HG03342 (cell line): ENCODE measurements at regions not wholly inside any gene's neighbourhood (a gene's known extent, or its start where the extent isn't known, plus 50 kb on each side); places are given as distances from the start of the nearest gene placed in this dataset.
"Not testable (repeated sequence)": the region's sequence is repeated elsewhere in the genome, so short reads cannot be mapped to it uniquely, and the experiment has no call there.

ENCODE experiments used
- ATAC-seq: cut with Tn5 transposase; IDR thresholded peaks from one replicate; pipeline ENCODE4 v1.9.1; 2021; ENCODE audit warnings: mild to moderate bottlenecking, moderate library complexity; ENCODE audit not compliant: unreplicated experiment

- ATAC-seq, result no peak
Measured at GRCh38 chr7:81484261-81484660, 285.6 kb downstream of the HGF start.

GRCh38 chr7:81482600-81483186 lies 287.2 kb downstream of the HGF start:
- peak; percentile 79 for ATAC-seq

GRCh38 chr7:81478664-81479063 lies 291.2 kb downstream of the HGF start:
- ATAC-seq, result no peak

GRCh38 chr7:81478201-81478600 lies 291.6 kb downstream of the HGF start:
- not testable (repeated sequence) for ATAC-seq

GRCh38 chr7:81473236-81473635 lies 296.6 kb downstream of the HGF start:
- ATAC-seq, result no peak

- no peak for ATAC-seq
Measured at GRCh38 chr7:81470724-81471379, 299.0 kb downstream of the HGF start.

- ATAC-seq, result peak; percentile 66
Measured at GRCh38 chr7:81469869-81470723, 299.8 kb downstream of the HGF start.

- ATAC-seq, result no peak
Measured at GRCh38 chr7:81469153-81469868, 300.5 kb downstream of the HGF start.

- no peak for ATAC-seq
Measured at GRCh38 chr7:81468526-81468925, 301.3 kb downstream of the HGF start.

GRCh38 chr7:81467964-81468363 lies 301.9 kb downstream of the HGF start:
- ATAC-seq, result no peak

- ATAC-seq, result no peak
Measured at GRCh38 chr7:81462672-81463071, 307.2 kb downstream of the HGF start.

- no peak for ATAC-seq
Measured at GRCh38 chr7:81460250-81461045, 309.4 kb downstream of the HGF start.

GRCh38 chr7:81459485-81459884 lies 310.4 kb downstream of the HGF start:
- ATAC-seq, result no peak

GRCh38 chr7:81457852-81458522 lies 311.9 kb downstream of the HGF start:
- ATAC-seq, result no peak

GRCh38 chr7:81453770-81454169 lies 316.1 kb downstream of the HGF start:
- not testable (repeated sequence) for ATAC-seq

GRCh38 chr7:81449105-81449504 lies 320.7 kb downstream of the HGF start:
- no peak for ATAC-seq

GRCh38 chr7:81447351-81447952 lies 322.4 kb downstream of the HGF start:
- ATAC-seq, result no peak

- ATAC-seq, result no peak
Measured at GRCh38 chr7:81446212-81446611, 323.6 kb downstream of the HGF start.

- no peak for ATAC-seq
Measured at GRCh38 chr7:81445462-81445861, 324.4 kb downstream of the HGF start.

GRCh38 chr7:81441750-81442149 lies 328.1 kb downstream of the HGF start:
- no peak for ATAC-seq
